ENCODE measurements at regions not wholly inside any gene's neighbourhood (a gene's known extent, or its start where the extent isn't known, plus 50 kb on each side); places are given as distances from the start of the nearest gene placed in this dataset.

- Mint-ChIP-seq H3K9me3 (ENCODE audit: low read depth) (no peaks in the 10 kb centered on the region), H3K27me3 (peaks cover 3% of the 10 kb centered on the region), H3K4me1 (ENCODE audit: low read depth) (no peaks in the 10 kb centered on the region), H3K27ac (no peak overlapping the region), H3K36me3 (no peaks in the 10 kb centered on the region), H3K4me3 (no peak overlapping the region)
Measured at GRCh38 chr5:82766206-82766605, 311.0 kb downstream of the TMEM167A start.

- Mint-ChIP-seq H3K27ac (no peak overlapping the region), H3K4me1 (ENCODE audit: low read depth) (no peaks in the 10 kb centered on the region), H3K4me3 (no peak overlapping the region), H3K9me3 (ENCODE audit: low read depth) (no peaks in the 10 kb centered on the region), H3K27me3 (peaks cover 3% of the 10 kb centered on the region), H3K36me3 (no peaks in the 10 kb centered on the region)
Measured at GRCh38 chr5:82765765-82766164, 311.4 kb downstream of the TMEM167A start.

GRCh38 chr5:82760856-82761255 is 316.3 kb downstream of the TMEM167A start:
- no peak overlapping the region for H3K27ac Mint-ChIP-seq
- no peaks in the 10 kb centered on the region for H3K36me3 Mint-ChIP-seq
- H3K27me3 Mint-ChIP-seq, result no peaks in the 10 kb centered on the region
- no peaks in the 10 kb centered on the region for H3K4me1 Mint-ChIP-seq (ENCODE audit: low read depth)
- H3K4me3 Mint-ChIP-seq, result no peak overlapping the region
- no peaks in the 10 kb centered on the region for H3K9me3 Mint-ChIP-seq (ENCODE audit: low read depth)

GRCh38 chr5:82758881-82759280 is 318.3 kb downstream of the TMEM167A start:
- H3K4me3 Mint-ChIP-seq, result no peak overlapping the region
- no peaks in the 10 kb centered on the region for H3K27me3 Mint-ChIP-seq
- no peaks in the 10 kb centered on the region for H3K9me3 Mint-ChIP-seq (ENCODE audit: low read depth)
- H3K4me1 Mint-ChIP-seq (ENCODE audit: low read depth), result no peaks in the 10 kb centered on the region
- no peaks in the 10 kb centered on the region for H3K36me3 Mint-ChIP-seq
- H3K27ac Mint-ChIP-seq, result no peak overlapping the region

GRCh38 chr5:82754759-82755158 is 322.4 kb downstream of the TMEM167A start:
- Mint-ChIP-seq H3K27ac (no peak overlapping the region), H3K9me3 (ENCODE audit: low read depth) (no peaks in the 10 kb centered on the region), H3K4me1 (ENCODE audit: low read depth) (no peaks in the 10 kb centered on the region), H3K36me3 (peaks cover 4% of the 10 kb centered on the region), H3K4me3 (no peak overlapping the region), H3K27me3 (no peaks in the 10 kb centered on the region)

GRCh38 chr5:82754036-82754746 is 323.0 kb downstream of the TMEM167A start:
- H3K9me3 Mint-ChIP-seq (ENCODE audit: low read depth), result no peaks in the 10 kb centered on the region
- peaks cover 3% of the 10 kb centered on the region for H3K4me1 Mint-ChIP-seq (ENCODE audit: low read depth)
- H3K4me3 Mint-ChIP-seq, result no peak overlapping the region
- H3K36me3 Mint-ChIP-seq, result peaks cover 4% of the 10 kb centered on the region
- H3K27me3 Mint-ChIP-seq, result no peaks in the 10 kb centered on the region
- no peak overlapping the region for H3K27ac Mint-ChIP-seq

- no peaks in the 10 kb centered on the region for H3K27me3 Mint-ChIP-seq
- H3K4me1 Mint-ChIP-seq (ENCODE audit: low read depth), result peaks cover 11% of the 10 kb centered on the region
- no peak overlapping the region for H3K27ac Mint-ChIP-seq
- no peak overlapping the region for H3K4me3 Mint-ChIP-seq
- H3K9me3 Mint-ChIP-seq (ENCODE audit: low read depth), result no peaks in the 10 kb centered on the region
- H3K36me3 Mint-ChIP-seq, result peaks cover 4% of the 10 kb centered on the region
Measured at GRCh38 chr5:82753374-82753773, 323.8 kb downstream of the TMEM167A start.

- H3K4me1 Mint-ChIP-seq (ENCODE audit: low read depth), result peaks cover 21% of the 10 kb centered on the region
Measured at GRCh38 chr5:82749461-82749820, 327.8 kb downstream of the TMEM167A start.

GRCh38 chr5:82748688-82749460 is 328.3 kb downstream of the TMEM167A start:
- Mint-ChIP-seq H3K4me1 (ENCODE audit: low read depth) (peaks cover 21% of the 10 kb centered on the region), H3K9me3 (ENCODE audit: low read depth) (no peaks in the 10 kb centered on the region), H3K4me3 (no peak overlapping the region), H3K27ac (no peak overlapping the region), H3K36me3 (peaks cover 4% of the 10 kb centered on the region), H3K27me3 (no peaks in the 10 kb centered on the region)

More at GRCh38 chr5:82749461-82749820, 327.8 kb downstream of the TMEM167A start:
- H3K4me3 Mint-ChIP-seq, result no peak overlapping the region
- no peak overlapping the region for H3K27ac Mint-ChIP-seq
- H3K27me3 Mint-ChIP-seq, result no peaks in the 10 kb centered on the region
- peaks cover 4% of the 10 kb centered on the region for H3K36me3 Mint-ChIP-seq
- no peaks in the 10 kb centered on the region for H3K9me3 Mint-ChIP-seq (ENCODE audit: low read depth)

- no peak overlapping the region for H3K4me3 Mint-ChIP-seq
- peaks cover 21% of the 10 kb centered on the region for H3K4me1 Mint-ChIP-seq (ENCODE audit: low read depth)
- no peaks in the 10 kb centered on the region for H3K27me3 Mint-ChIP-seq
- no peak overlapping the region for H3K27ac Mint-ChIP-seq
- peaks cover 4% of the 10 kb centered on the region for H3K36me3 Mint-ChIP-seq
- no peaks in the 10 kb centered on the region for H3K9me3 Mint-ChIP-seq (ENCODE audit: low read depth)
Measured at GRCh38 chr5:82747986-82748385, 329.2 kb downstream of the TMEM167A start.

GRCh38 chr5:82745016-82745415 is 332.2 kb downstream of the TMEM167A start:
- Mint-ChIP-seq H3K36me3 (no peaks in the 10 kb centered on the region), H3K27ac (no peak overlapping the region), H3K9me3 (ENCODE audit: low read depth) (no peaks in the 10 kb centered on the region), H3K4me3 (no peak overlapping the region), H3K4me1 (ENCODE audit: low read depth) (peaks cover 21% of the 10 kb centered on the region), H3K27me3 (no peaks in the 10 kb centered on the region)

GRCh38 chr5:82738681-82739269 is 338.4 kb downstream of the TMEM167A start:
- Mint-ChIP-seq H3K4me3 (no peak overlapping the region), H3K4me1 (ENCODE audit: low read depth) (peaks cover 2% of the 10 kb centered on the region), H3K27me3 (no peaks in the 10 kb centered on the region), H3K9me3 (ENCODE audit: low read depth) (no peaks in the 10 kb centered on the region), H3K36me3 (no peaks in the 10 kb centered on the region), H3K27ac (no peak overlapping the region)

GRCh38 chr5:82735160-82735789 is 341.9 kb downstream of the TMEM167A start:
- peaks cover 2% of the 10 kb centered on the region for H3K4me1 Mint-ChIP-seq (ENCODE audit: low read depth)
- no peaks in the 10 kb centered on the region for H3K27me3 Mint-ChIP-seq
- H3K27ac Mint-ChIP-seq, result no peak overlapping the region
- no peak overlapping the region for H3K4me3 Mint-ChIP-seq
- no peaks in the 10 kb centered on the region for H3K9me3 Mint-ChIP-seq (ENCODE audit: low read depth)
- H3K36me3 Mint-ChIP-seq, result peaks cover 2% of the 10 kb centered on the region

GRCh38 chr5:82734347-82734746 is 342.8 kb downstream of the TMEM167A start:
- Mint-ChIP-seq H3K4me1 (ENCODE audit: low read depth) (peaks cover 2% of the 10 kb centered on the region), H3K27ac (no peak overlapping the region), H3K36me3 (peaks cover 2% of the 10 kb centered on the region), H3K27me3 (no peaks in the 10 kb centered on the region), H3K9me3 (ENCODE audit: low read depth) (no peaks in the 10 kb centered on the region), H3K4me3 (no peak overlapping the region)

- Mint-ChIP-seq H3K4me3 (no peak overlapping the region), H3K9me3 (ENCODE audit: low read depth) (no peaks in the 10 kb centered on the region), H3K4me1 (ENCODE audit: low read depth) (peaks cover 2% of the 10 kb centered on the region), H3K27me3 (no peaks in the 10 kb centered on the region), H3K36me3 (peaks cover 2% of the 10 kb centered on the region), H3K27ac (no peak overlapping the region)
Measured at GRCh38 chr5:82730913-82731312, 346.3 kb downstream of the TMEM167A start.

Data from activated naive CD8-positive, alpha-beta T cell (primary cell).